HEK293 (cell line): ENCODE measurements at regions not wholly inside any gene's neighbourhood (a gene's known extent, or its start where the extent isn't known, plus 50 kb on each side); places are given as distances from the start of the nearest gene placed in this dataset.

ENCODE experiments used
- GLI2 ChIP-seq: fragments of 450-650 bp; formaldehyde crosslinking; IDR thresholded peaks from 2 replicates; pipeline ENCODE4; 2017; ENCODE audit warnings: missing biosample characterization, missing genetic modification characterization, low read depth, borderline replicate concordance
- GLIS1 ChIP-seq: fragments of 450-650 bp; formaldehyde crosslinking; IDR thresholded peaks from 2 replicates; pipeline ENCODE4 v1.5.1; 2016; ENCODE audit warnings: missing biosample characterization, missing genetic modification characterization
- GLIS2 ChIP-seq: fragments of 450-650 bp; formaldehyde crosslinking; IDR thresholded peaks from 2 replicates; pipeline ENCODE4 v1.5.1; 2016; ENCODE audit warnings: missing biosample characterization, missing genetic modification characterization
- KLF10 ChIP-seq: fragments of 450-650 bp; IDR thresholded peaks from 2 replicates; pipeline ENCODE4 v1.5.1; 2018; ENCODE audit warnings: missing biosample characterization, mild to moderate bottlenecking, missing genetic modification characterization
- SETDB1 ChIP-seq: IDR thresholded peaks from one replicate; pipeline ENCODE4 v1.6.1; 2017; ENCODE audit warnings: mild to moderate bottlenecking, low read length, moderate library complexity, mixed read lengths; ENCODE audit not compliant: insufficient read length
- YY1 ChIP-seq: fragments of 450-650 bp; formaldehyde crosslinking; IDR thresholded peaks from 2 replicates; pipeline ENCODE4 v1.5.1; 2018; ENCODE audit warnings: missing biosample characterization, missing genetic modification characterization
- ZBTB7A ChIP-seq: fragments of 450-650 bp; formaldehyde crosslinking; IDR thresholded peaks from 2 replicates; pipeline ENCODE4 v1.5.1; 2016; ENCODE audit warnings: low read depth, missing biosample characterization, missing genetic modification characterization
- ZEB2 ChIP-seq: fragments of 450-650 bp; formaldehyde crosslinking; IDR thresholded peaks from 2 replicates; pipeline ENCODE4 v1.5.1; 2016; ENCODE audit warnings: missing biosample characterization, missing genetic modification characterization
- ZNF138 ChIP-seq: fragments of 450-650 bp; formaldehyde crosslinking; IDR thresholded peaks from 2 replicates; pipeline ENCODE4 v1.5.1; 2016; ENCODE audit warnings: missing biosample characterization, missing genetic modification characterization, borderline replicate concordance
- ZNF24 ChIP-seq: fragments of 450-650 bp; formaldehyde crosslinking; IDR thresholded peaks from 2 replicates; pipeline ENCODE4 v1.5.1; 2016; ENCODE audit warnings: missing biosample characterization, missing genetic modification characterization
- ZNF292 ChIP-seq: fragments of 450-650 bp; formaldehyde crosslinking; IDR thresholded peaks from 2 replicates; pipeline ENCODE4 v1.5.1; 2016; ENCODE audit warnings: low read depth, missing biosample characterization, missing genetic modification characterization, borderline replicate concordance
- ZNF341 ChIP-seq: fragments of 450-650 bp; formaldehyde crosslinking; IDR thresholded peaks from 2 replicates; pipeline ENCODE4; 2016; ENCODE audit warnings: low read depth, missing biosample characterization, missing genetic modification characterization
- ZNF514 ChIP-seq: fragments of 450-650 bp; formaldehyde crosslinking; IDR thresholded peaks from 2 replicates; pipeline ENCODE4 v1.5.1; 2016; ENCODE audit warnings: missing biosample characterization, missing genetic modification characterization
- ZNF558 ChIP-seq: fragments of 450-650 bp; formaldehyde crosslinking; IDR thresholded peaks from 2 replicates; pipeline ENCODE4 v1.5.1; 2016; ENCODE audit warnings: missing biosample characterization, missing genetic modification characterization
- ZNF629 ChIP-seq: fragments of 450-650 bp; formaldehyde crosslinking; IDR thresholded peaks from 2 replicates; pipeline ENCODE4 v1.5.1; 2017; ENCODE audit warnings: missing biosample characterization, missing genetic modification characterization
- ZNF76 ChIP-seq: fragments of 450-650 bp; formaldehyde crosslinking; IDR thresholded peaks from 2 replicates; pipeline ENCODE4; 2016; ENCODE audit warnings: low read depth, missing biosample characterization, missing genetic modification characterization, borderline replicate concordance
- ZNF777 ChIP-seq: fragments of 450-650 bp; formaldehyde crosslinking; IDR thresholded peaks from 2 replicates; pipeline ENCODE4 v1.5.1; 2017; ENCODE audit warnings: missing biosample characterization, missing genetic modification characterization, borderline replicate concordance
- ZNF837 ChIP-seq: fragments of 450-650 bp; formaldehyde crosslinking; IDR thresholded peaks from 2 replicates; pipeline ENCODE4 v1.5.1; 2016; ENCODE audit warnings: missing biosample characterization, missing genetic modification characterization
- ZNF843 ChIP-seq: fragments of 450-650 bp; formaldehyde crosslinking; IDR thresholded peaks from 2 replicates; pipeline ENCODE4 v1.5.1; 2016; ENCODE audit warnings: missing biosample characterization, missing genetic modification characterization
- ZSCAN23 ChIP-seq: fragments of 450-650 bp; formaldehyde crosslinking; IDR thresholded peaks from 2 replicates; pipeline ENCODE4 v1.5.1; 2016; ENCODE audit warnings: missing biosample characterization, missing genetic modification characterization
- ZSCAN30 ChIP-seq: fragments of 450-650 bp; IDR thresholded peaks from 2 replicates; pipeline ENCODE4 v1.5.1; 2018; ENCODE audit warnings: missing biosample characterization, mild to moderate bottlenecking, missing genetic modification characterization, moderate library complexity
- TF ChIP-seq, protein P1 (sequence below): fragments of 450-650 bp; formaldehyde crosslinking; IDR thresholded peaks from 2 replicates; pipeline ENCODE4 v1.5.1; 2016; ENCODE audit warnings: missing biosample characterization, missing genetic modification characterization
- TF ChIP-seq, protein P2 (sequence below): IDR thresholded peaks from 2 replicates; pipeline ENCODE4 v1.6.1; 2011; ENCODE audit warnings: mild to moderate bottlenecking, low read depth, low read length, borderline replicate concordance
- TF ChIP-seq, protein P3 (sequence below): fragments of 450-650 bp; formaldehyde crosslinking; IDR thresholded peaks from 2 replicates; pipeline ENCODE4; 2016; ENCODE audit warnings: missing biosample characterization, missing genetic modification characterization
- TF ChIP-seq, protein P4 (sequence below): fragments of 450-650 bp; formaldehyde crosslinking; IDR thresholded peaks from 2 replicates; pipeline ENCODE4 v1.5.1; 2016; ENCODE audit warnings: missing biosample characterization, missing genetic modification characterization
- TF ChIP-seq, protein P5 (sequence below): fragments of 450-650 bp; formaldehyde crosslinking; IDR thresholded peaks from 2 replicates; pipeline ENCODE4 v1.5.1; 2016; ENCODE audit warnings: missing biosample characterization, missing genetic modification characterization
- TF ChIP-seq, protein P6 (sequence below): fragments of 450-650 bp; formaldehyde crosslinking; IDR thresholded peaks from 2 replicates; pipeline ENCODE4 v1.5.1; 2016; ENCODE audit warnings: missing biosample characterization, missing genetic modification characterization
- TF ChIP-seq, protein P7 (sequence below): fragments of 450-650 bp; formaldehyde crosslinking; IDR thresholded peaks from 2 replicates; pipeline ENCODE4 v1.5.1; 2017; ENCODE audit warnings: missing biosample characterization, missing genetic modification characterization

DNA sequence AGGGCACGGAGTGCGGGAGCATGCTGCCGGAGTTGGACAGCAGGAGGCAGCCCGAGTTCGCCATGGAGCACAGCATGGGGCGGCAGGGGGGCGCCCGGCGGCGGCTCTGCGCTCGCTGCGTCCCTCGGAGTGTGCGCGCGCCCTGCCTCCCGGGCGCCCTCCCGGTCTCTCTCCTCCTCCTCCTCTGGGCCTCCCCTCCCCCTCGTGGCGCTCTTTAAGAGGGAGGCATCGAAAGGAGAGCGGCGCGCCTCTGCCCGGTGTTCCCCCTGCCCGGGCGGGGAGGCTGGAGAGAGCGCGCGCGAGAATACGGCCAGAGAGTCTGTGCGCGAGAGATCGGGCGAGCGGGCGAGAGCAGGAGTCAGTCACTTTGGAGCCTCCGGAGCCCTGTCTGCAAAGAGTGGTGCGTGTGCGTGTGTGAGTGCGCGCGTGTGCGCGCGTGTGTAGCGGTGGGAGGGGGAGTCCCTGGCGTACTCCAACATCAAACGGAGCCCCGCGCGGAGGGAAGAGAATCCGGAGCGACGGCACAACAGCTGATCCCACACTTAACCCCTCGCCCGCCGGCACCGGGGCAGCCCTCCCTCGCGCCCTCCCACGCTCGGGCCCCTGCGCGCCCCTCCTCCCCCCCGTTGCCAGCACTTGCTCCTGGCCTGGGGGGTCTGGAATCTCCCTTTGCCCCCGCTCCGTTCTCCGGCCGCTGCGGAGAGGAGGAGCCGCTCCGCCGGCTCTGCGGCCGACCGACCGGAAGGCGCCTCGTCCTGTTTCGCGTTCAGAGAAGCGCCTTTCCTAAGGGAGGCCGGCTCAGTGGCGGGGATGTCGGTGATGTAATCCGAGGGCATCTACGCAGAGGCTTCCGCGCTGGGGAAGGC lies 108.9 kb downstream of the ENGASE start (continued):
- TF ChIP-seq, protein P1, sequence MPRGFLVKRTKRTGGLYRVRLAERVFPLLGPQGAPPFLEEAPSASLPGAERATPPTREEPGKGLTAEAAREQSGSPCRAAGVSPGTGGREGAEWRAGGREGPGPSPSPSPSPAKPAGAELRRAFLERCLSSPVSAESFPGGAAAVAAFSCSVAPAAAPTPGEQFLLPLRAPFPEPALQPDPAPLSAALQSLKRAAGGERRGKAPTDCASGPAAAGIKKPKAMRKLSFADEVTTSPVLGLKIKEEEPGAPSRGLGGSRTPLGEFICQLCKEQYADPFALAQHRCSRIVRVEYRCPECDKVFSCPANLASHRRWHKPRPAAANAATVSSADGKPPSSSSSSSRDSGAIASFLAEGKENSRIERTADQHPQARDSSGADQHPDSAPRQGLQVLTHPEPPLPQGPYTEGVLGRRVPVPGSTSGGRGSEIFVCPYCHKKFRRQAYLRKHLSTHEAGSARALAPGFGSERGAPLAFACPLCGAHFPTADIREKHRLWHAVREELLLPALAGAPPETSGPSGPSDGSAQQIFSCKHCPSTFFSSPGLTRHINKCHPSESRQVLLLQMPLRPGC (tag by site-specific recombination): 0 out of 2 replicates have a peak, but pooled peaks have one; percentile 19
- TF ChIP-seq, protein P2, sequence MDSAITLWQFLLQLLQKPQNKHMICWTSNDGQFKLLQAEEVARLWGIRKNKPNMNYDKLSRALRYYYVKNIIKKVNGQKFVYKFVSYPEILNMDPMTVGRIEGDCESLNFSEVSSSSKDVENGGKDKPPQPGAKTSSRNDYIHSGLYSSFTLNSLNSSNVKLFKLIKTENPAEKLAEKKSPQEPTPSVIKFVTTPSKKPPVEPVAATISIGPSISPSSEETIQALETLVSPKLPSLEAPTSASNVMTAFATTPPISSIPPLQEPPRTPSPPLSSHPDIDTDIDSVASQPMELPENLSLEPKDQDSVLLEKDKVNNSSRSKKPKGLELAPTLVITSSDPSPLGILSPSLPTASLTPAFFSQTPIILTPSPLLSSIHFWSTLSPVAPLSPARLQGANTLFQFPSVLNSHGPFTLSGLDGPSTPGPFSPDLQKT: no peak
- TF ChIP-seq ZBTB7A (peak; percentile 28; the same call in 1 of the 2 replicates), ZNF837 (tag by site-specific recombination) (no peak), ZEB2 (peak; percentile 79), ZNF629 (tag by site-specific recombination) (peak; percentile 68), ZNF76 (tag by site-specific recombination) (peak; percentile 51; the same call in 1 of the 2 replicates), ZNF777 (tag by site-specific recombination) (peak; percentile 47), ZNF138 (tag by site-specific recombination) (no peak), ZNF24 (tag by site-specific recombination) (peak; percentile 67), ZNF292 (no peak), GLI2 (tag by site-specific recombination) (no peak), GLIS2 (peak; percentile 77), ZNF514 (no peak), KLF10 (no peak), ZSCAN30 (tag by site-specific recombination) (0 out of 2 replicates have a peak, but pooled peaks have one; percentile 19), ZNF341 (peak; percentile 95), ZSCAN23 (tag by site-specific recombination) (0 out of 2 replicates have a peak, but pooled peaks have one; percentile 7), ZNF558 (no peak), GLIS1 (peak; percentile 92), ZNF843 (tag by site-specific recombination) (0 out of 2 replicates have a peak, but pooled peaks have one; percentile 17), YY1 (tag by site-specific recombination) (no peak), SETDB1 (no peak)
- TF ChIP-seq, protein P3, sequence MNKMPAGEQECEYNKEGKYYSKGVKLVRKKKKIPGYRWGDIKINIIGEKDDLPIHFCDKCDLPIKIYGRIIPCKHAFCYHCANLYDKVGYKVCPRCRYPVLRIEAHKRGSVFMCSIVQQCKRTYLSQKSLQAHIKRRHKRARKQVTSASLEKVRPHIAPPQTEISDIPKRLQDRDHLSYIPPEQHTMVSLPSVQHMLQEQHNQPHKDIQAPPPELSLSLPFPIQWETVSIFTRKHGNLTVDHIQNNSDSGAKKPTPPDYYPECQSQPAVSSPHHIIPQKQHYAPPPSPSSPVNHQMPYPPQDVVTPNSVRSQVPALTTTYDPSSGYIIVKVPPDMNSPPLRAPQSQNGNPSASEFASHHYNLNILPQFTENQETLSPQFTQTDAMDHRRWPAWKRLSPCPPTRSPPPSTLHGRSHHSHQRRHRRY (tag by site-specific recombination): no peak
- TF ChIP-seq, protein P4, sequence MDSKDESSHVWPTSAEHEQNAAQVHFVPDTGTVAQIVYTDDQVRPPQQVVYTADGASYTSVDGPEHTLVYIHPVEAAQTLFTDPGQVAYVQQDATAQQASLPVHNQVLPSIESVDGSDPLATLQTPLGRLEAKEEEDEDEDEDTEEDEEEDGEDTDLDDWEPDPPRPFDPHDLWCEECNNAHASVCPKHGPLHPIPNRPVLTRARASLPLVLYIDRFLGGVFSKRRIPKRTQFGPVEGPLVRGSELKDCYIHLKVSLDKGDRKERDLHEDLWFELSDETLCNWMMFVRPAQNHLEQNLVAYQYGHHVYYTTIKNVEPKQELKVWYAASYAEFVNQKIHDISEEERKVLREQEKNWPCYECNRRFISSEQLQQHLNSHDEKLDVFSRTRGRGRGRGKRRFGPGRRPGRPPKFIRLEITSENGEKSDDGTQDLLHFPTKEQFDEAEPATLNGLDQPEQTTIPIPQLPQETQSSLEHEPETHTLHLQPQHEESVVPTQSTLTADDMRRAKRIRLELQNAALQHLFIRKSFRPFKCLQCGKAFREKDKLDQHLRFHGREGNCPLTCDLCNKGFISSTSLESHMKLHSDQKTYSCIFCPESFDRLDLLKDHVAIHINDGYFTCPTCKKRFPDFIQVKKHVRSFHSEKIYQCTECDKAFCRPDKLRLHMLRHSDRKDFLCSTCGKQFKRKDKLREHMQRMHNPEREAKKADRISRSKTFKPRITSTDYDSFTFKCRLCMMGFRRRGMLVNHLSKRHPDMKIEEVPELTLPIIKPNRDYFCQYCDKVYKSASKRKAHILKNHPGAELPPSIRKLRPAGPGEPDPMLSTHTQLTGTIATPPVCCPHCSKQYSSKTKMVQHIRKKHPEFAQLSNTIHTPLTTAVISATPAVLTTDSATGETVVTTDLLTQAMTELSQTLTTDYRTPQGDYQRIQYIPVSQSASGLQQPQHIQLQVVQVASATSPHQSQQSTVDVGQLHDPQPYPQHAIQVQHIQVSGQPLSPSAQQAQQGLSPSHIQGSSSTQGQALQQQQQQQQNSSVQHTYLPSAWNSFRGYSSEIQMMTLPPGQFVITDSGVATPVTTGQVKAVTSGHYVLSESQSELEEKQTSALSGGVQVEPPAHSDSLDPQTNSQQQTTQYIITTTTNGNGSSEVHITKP: peak; percentile 81
- TF ChIP-seq, protein P5, sequence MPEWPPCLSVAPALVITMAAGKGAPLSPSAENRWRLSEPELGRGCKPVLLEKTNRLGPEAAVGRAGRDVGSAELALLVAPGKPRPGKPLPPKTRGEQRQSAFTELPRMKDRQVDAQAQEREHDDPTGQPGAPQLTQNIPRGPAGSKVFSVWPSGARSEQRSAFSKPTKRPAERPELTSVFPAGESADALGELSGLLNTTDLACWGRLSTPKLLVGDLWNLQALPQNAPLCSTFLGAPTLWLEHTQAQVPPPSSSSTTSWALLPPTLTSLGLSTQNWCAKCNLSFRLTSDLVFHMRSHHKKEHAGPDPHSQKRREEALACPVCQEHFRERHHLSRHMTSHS (tag by site-specific recombination): no peak
- TF ChIP-seq, protein P6, sequence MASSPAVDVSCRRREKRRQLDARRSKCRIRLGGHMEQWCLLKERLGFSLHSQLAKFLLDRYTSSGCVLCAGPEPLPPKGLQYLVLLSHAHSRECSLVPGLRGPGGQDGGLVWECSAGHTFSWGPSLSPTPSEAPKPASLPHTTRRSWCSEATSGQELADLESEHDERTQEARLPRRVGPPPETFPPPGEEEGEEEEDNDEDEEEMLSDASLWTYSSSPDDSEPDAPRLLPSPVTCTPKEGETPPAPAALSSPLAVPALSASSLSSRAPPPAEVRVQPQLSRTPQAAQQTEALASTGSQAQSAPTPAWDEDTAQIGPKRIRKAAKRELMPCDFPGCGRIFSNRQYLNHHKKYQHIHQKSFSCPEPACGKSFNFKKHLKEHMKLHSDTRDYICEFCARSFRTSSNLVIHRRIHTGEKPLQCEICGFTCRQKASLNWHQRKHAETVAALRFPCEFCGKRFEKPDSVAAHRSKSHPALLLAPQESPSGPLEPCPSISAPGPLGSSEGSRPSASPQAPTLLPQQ (tag by site-specific recombination): no peak
- TF ChIP-seq, protein P7, sequence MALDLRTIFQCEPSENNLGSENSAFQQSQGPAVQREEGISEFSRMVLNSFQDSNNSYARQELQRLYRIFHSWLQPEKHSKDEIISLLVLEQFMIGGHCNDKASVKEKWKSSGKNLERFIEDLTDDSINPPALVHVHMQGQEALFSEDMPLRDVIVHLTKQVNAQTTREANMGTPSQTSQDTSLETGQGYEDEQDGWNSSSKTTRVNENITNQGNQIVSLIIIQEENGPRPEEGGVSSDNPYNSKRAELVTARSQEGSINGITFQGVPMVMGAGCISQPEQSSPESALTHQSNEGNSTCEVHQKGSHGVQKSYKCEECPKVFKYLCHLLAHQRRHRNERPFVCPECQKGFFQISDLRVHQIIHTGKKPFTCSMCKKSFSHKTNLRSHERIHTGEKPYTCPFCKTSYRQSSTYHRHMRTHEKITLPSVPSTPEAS (tag by site-specific recombination): peak; percentile 88
